Adrenal gland (tissue), 5 donors: ENCODE measurements at regions not wholly inside any gene's neighbourhood (a gene's known extent, or its start where the extent isn't known, plus 50 kb on each side); places are given as distances from the start of the nearest gene placed in this dataset.

Experiments
- CTCF ChIP-seq, 6 experiments: fragments of 450-650 bp in 4 of 6; fragments of 200-600 bp in 2 of 6; sonication (generic) in 1 of 6; IDR thresholded peaks; 1 replicate in 5 of 6; 2 replicates in 1 of 6; pipeline versions ENCODE4 v1.5.1 to v1.8.0; 2016 to 2021; ENCODE audit warnings: antibody characterized with exemption in 6 of 6, mild to moderate bottlenecking in 2 of 6, moderate library complexity in 1 of 6
- POLR2A ChIP-seq, 2 donors: fragments of 450-650 bp; IDR thresholded peaks; one replicate each; pipeline ENCODE4 v1.6.1; 2017; ENCODE audit warnings: antibody characterized with exemption in 2 of 2, mild to moderate bottlenecking in 2 of 2, moderate library complexity in 1 of 2
- donor health status: DM: no; HTN: no; CAD: no.

GRCh38 chr3:145842294-145842902 is 318.6 kb downstream of the PLOD2 start:
- TF ChIP-seq CTCF (IDR thresholded peaks at IDR 0.05) (no peak), POLR2A (IDR thresholded peaks at IDR 0.05) (no peak)
